OCI-LY7 (cell line): ENCODE measurements at regions not wholly inside any gene's neighbourhood (a gene's known extent, or its start where the extent isn't known, plus 50 kb on each side); places are given as distances from the start of the nearest gene placed in this dataset.

ENCODE experiments used
- EZH2phosphoT487 ChIP-seq: fragments of 200-600 bp; sonication (generic); IDR thresholded peaks from 2 replicates; pipeline ENCODE4 v1.6.1; 2018; ENCODE audit warnings: low read depth, borderline replicate concordance, mild to moderate bottlenecking, mixed run types, antibody characterized with exemption, low read length, moderate library complexity, mixed read lengths
- TF ChIP-seq, protein P1 (sequence below): fragments of 200-600 bp; sonication (generic); conservative IDR thresholded peaks from 2 replicates; pipeline ENCODE4 v1.5.1; 2014; ENCODE audit warnings: mild to moderate bottlenecking, antibody characterized with exemption, low read length, moderate library complexity, mixed read lengths

DNA sequence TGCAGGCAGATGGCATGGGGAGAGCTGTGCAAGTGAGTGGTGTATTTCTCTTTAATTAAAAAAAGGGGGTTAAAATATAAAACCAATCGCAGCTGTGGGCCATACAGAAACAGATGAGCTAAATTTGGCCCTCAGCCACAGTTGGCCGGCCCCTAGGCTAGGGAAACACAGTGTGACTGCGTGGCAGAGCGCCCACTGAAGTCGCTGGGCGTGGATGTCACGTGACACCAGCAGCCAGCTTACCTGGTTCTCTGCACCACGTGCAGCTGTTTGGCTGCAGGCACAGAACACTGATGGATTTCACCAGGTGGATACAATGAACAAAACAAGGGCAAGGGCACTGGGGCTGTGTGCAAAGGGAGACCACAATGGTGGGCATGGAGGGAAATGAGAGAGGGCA lies 119.3 kb upstream of the ZNF746 start:
- TF ChIP-seq, protein P1, sequence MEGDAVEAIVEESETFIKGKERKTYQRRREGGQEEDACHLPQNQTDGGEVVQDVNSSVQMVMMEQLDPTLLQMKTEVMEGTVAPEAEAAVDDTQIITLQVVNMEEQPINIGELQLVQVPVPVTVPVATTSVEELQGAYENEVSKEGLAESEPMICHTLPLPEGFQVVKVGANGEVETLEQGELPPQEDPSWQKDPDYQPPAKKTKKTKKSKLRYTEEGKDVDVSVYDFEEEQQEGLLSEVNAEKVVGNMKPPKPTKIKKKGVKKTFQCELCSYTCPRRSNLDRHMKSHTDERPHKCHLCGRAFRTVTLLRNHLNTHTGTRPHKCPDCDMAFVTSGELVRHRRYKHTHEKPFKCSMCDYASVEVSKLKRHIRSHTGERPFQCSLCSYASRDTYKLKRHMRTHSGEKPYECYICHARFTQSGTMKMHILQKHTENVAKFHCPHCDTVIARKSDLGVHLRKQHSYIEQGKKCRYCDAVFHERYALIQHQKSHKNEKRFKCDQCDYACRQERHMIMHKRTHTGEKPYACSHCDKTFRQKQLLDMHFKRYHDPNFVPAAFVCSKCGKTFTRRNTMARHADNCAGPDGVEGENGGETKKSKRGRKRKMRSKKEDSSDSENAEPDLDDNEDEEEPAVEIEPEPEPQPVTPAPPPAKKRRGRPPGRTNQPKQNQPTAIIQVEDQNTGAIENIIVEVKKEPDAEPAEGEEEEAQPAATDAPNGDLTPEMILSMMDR: no peak
- no peak for TF ChIP-seq EZH2phosphoT487
